ENCODE measurements at regions not wholly inside any gene's neighbourhood (a gene's known extent, or its start where the extent isn't known, plus 50 kb on each side); places are given as distances from the start of the nearest gene placed in this dataset.
"Not testable (repeated sequence)": the region's sequence is repeated elsewhere in the genome, so short reads cannot be mapped to it uniquely, and the experiment has no call there.

DNA sequence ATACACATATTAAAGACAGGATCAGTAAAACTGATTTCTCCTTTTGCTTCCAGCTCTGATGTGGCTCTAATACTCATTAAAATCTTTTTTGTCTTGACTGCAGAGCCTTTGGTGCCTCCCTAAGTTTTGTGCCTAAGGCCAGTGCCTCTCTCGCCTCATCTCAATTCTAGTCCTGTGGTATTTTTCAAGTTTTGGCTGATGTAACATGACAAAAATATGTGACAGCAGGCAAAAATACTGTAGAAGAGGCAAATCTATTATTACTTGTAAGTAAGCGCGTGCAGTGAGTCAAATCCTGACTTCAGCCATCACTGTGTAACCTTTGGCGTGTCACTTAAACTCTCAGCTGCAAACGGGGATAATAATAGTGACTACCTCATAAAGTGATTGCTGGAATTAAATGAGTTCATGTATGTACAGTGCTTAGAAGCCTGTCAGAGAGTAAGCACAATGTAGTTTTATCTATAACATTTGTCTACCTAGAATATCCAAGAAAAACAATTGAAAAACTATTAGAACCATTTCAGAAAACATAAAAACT, 74.0 kb downstream of the MAB21L3 start:
- DNase-seq, result peak; percentile 17

DNA sequence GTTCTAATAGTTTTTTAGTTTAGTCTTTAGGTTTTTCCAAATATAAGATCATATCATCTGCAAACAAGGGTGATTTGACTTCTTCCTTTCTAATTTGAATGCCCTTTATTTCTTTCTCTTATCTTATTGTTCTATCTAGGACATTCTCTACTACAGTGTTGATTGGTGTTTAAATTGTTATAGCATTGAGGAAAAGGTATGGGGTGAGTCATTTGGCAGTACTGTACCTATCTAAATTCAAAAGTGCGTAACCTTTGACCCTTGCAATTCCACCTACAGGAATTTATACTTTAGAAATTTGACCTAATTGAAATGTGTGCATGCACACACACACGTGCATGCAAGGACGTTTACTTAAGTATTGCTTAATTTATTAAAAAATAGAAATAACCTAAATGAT, 78.3 kb downstream of the MAB21L3 start:
- DNase-seq, result no peak

DNA sequence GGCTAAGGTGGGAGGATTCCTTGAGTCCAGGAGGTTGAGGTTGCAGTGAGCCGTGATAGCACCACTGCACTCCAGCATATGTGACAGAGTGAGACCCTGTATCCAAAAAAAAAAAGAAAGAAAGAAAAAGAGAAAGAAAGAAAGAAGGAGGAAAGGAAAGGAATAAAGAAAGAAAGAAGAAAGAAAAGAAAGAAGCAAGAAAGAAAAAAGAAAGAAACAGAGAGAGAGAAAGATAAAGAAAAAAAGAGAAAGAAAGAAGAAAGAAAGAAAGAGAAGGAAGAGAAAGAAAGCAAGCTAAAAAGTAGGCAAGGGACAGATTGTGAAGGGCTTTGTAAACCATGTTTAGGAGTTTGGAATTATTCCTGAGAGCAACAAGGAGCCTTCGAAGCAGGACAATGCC, 80.1 kb downstream of the MAB21L3 start:
- DNase-seq, result no peak

DNA sequence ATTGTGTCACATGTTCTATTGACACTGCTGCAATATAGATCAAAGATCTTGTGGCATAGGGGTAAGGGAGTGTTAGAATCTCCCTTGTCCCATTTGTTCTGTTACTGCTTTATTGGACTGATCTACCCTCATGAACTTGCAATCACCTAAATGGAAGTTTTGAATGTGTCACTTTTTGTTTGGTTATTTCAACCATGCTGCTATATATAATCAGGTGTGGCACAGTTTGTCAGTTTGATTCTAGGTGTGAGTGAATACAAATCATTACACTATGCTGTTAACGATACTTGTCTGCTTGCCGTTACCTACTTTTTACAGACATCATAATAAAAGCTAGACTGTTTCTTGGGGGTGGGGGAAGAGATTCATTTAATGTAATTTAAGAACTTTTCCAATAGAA, 82.6 kb downstream of the MAB21L3 start:
- DNase-seq, result no peak

DNA sequence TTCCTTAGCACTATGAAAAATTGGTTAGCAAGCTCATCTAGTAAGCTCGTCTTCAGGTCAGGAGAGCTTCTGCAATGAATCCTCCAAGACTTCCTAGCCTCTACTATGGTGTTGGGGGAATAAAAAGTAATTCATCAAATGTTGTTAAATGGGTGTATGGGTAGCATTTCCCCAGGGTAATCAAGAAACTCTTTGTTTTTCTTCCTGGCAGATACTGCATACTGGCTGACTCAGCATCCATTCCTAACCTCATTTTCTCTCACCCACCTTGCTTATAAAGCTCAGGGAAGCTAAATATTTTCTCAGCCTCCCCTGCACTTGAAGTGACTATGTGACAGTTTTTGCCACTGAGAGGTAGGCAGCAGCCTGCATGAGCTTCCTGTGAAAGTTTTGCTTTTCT, 83.4 kb downstream of the MAB21L3 start:
- no peak for DNase-seq

DNA sequence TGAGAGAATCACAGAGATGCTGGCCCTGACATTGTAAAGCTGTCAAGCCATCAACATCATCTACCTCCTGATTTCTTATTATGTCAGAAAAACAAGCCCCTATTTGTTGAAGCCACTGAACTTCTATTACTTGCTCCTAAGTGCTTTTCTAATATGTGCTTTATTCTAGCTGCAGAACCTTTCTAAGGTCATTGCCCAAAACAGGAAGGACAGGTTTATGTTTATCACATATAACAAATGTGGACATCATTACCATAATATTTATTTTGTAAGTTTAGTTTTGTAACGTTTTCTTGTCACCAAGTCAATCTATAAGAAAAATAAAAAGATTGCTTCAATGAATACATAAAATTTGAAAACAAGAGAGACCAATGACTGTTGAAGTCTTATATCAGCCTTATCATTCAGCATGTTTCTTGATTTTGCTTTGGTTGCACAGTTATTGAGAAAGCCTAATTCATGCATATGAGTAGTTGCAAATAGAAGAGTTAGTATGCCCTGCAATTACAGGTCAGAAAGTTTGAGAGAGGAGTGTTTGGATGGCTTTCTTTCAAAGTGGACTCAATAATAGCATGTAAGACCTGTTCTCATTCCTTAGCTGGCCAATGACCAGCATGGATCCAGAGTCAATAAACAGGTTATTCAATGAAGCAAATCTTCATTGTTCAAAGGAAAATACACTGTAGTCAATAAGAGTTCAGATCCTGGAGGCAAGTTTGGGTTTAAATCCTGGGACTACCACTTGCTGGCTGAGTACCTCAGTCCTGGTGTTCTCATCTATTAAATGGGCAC, 84.1 kb downstream of the MAB21L3 start:
- DNase-seq, result no peak

DNA sequence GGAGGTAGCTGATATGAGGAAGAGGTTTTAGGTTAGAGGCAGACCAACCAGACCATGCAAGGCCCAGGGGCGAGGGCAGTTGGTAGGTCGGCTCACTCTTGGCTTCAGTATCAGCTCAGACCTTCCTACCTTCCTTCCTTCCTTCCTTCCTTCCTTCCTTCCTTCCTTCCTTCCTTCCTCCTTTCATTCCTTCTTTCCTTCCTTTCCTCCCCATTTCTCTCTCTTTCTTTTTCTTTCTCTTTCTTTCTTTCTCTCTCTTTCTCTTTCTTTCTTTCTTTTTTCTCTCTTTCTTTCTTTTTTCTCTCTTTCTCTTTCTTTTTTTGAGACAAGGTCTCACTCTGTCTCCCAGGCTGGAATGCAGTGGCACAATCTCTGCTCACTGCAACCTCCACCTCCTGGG, 89.1 kb downstream of the MAB21L3 start:
- DNase-seq, result not testable (repeated sequence)

DNA sequence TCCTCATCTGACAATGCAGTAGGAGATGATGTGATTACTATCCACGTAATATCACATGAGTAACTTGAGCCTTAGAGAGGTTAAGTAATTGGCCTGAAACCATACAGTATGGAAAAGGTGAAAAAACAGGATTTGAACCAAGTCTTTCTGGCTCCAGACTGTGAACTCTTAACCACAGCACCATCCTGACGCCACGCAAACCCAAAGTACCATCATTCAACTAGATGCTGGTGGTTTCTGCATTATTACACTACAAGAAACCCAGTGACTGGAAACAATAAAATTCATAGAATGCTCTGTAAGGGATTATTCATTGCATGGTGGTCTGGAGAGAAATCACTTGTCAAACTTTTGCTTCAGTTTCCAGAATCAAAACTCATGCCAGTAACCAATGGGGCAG, 90.7 kb downstream of the MAB21L3 start:
- no peak for DNase-seq

DNA sequence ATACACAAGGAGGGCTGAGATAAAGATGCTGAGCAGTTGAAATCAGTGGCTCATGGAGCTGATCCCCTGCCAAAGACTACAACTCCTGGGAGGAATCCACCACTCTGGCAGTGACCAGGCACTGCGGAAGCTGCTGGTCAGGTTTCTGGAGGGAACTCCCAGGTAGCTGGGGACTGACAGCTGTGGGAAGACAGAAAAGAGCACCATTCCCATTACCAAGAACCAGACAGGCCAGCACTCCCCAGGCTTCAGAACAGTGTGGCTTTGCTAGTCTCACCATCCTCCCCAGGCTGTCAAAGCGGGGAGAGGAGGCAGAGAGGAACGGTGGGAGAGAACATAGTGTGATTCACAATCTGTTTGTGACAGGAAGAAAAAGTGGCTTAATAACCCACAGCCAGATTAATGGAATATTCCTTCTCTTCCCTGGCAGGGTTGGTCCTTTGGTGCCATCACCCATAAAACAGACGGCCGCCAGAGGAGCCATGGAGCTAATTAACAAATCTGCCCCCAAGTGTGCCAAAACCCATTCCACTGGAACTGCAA, 92.1 kb downstream of the MAB21L3 start:
- no peak for DNase-seq

DNA sequence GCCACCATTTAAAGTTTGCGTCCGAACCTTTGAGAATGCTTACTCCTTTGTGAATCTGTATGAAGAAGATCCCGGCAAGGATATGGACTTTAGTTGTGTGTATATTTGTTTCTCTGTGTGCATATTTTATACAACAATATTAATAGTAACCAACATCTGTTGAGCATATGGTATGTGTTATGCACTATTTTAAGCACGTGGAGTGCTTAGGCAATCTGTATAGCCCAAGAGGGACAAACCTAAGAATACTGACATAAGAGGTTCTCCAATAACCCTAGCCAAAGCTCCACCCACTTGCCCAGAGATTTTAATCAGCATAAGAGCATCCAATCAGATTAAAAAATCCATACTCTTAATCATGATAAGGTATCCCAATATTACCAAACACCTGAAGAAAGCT, 92.7 kb downstream of the MAB21L3 start:
- no peak for DNase-seq

DNA sequence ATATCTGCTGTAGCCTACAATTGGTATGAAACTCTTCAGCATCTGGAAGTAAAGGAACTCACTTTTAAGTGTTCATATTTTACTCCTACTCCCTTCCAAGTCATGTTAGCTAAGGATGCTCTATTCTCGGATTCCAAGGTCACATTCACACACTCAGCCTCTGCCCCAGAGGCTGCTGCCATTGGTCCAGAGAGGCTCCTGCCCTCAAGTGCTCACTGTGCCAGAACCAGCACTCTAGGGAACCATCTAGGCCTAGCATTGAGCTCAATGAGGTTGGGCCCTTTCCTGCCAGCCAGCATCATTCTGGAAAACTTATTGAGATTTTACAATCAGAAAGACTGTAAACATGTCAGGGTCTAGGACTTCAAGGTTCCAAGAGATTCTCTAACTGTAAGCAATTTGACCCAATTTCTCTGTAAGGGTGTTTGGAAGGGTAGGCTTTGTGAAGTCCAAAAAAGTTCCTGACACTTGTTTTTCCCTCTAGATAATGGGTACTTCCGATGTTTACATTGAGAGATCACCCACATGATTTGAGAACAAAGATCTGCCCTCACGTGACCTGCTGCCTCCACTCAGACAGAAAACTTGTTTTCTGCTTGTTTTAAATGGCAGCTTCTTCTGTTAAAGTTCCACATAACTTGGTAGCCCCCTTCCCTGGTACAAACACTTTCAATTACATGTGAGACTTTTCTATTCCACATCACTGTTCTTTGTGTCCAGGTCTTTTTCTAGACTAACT, 94.9 kb downstream of the MAB21L3 start:
- no peak for DNase-seq

DNA sequence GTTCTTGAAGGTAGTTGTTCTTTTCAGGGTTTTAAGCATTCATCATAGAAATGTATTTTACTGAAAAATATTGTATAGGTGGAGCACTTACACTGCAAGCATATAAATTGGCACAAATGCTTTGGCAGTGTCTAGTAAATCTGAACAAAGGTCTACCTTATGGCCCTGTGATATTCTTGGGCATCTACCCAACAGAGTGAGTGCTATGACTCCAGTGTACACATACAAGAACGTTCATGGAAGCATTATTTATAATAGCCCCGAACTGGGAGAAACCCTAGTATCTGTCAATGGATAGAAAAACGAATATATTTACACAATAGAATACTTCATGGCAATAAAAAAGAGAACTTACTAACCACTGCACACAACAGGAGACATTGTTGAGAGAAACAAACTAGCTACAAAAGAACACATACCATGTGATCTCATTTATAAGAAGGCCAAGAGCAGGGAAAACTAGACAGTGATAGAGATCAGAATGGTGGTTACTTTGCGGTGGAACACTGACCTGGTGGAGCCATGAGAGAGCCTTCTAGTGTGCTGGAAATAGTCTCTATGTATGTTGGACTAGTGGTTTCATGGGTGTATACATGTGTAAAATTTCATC, 96.0 kb downstream of the MAB21L3 start:
- DNase-seq, result no peak

DNA sequence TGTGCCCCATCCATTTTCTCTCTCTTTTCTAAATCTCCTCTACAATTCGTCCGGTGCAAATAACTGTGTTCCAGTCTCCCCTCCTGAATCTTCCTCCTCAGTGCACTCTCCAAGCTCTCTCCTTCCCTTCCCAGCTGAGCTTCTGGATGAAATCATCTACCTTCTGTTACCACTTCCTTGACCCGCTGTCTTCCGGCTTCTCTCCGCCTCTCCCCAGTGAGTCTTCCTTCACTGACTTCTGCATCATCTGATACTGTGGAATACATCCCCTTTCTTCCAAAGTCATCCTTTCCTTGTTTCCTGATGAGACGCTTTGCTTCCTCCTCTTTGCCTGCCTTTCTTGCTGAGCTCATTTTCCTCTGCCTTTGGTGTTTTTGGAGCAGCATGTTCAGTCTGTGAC, 96.9 kb downstream of the MAB21L3 start:
- DNase-seq, result no peak

DNA sequence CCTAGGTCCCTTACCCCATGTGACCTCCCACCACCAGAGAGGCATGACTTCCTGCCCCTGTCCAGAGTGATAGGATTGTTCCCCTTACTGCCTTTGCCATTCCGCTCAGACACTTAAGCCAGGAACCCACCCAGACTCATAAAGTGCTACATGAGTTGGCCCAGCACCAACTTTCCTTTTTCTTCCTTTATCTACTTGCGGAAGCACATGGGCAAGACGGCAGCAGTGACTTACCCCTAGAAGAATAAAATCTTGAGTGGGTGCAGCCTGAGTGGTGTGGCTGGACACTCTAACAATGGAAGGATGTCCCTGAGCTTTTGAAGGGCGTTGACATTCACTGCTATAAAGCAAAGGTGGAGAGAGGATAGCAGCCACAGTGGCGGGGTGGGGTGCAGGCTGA, 100.1 kb downstream of the MAB21L3 start:
- DNase-seq, result no peak

DNA sequence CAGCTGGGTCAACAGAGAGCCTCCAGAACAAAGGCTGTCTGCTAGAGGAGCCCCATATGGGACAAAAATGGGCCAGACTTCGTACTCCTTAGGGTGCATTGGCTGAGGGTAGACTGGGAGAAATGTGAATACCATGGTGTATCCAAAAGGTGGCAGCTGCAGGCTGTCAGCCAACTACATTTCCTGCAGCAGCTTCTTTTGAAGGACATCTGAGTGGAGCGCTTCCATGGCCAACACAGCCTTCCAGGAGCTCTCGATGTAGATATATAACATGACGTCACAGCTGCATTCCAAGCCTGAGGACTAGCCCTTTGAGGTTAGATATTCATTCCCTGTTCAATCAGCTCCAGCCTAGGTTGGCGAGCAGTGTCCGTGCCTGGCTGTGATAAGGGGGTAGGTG, 107.7 kb downstream of the MAB21L3 start:
- no peak for DNase-seq

DNA sequence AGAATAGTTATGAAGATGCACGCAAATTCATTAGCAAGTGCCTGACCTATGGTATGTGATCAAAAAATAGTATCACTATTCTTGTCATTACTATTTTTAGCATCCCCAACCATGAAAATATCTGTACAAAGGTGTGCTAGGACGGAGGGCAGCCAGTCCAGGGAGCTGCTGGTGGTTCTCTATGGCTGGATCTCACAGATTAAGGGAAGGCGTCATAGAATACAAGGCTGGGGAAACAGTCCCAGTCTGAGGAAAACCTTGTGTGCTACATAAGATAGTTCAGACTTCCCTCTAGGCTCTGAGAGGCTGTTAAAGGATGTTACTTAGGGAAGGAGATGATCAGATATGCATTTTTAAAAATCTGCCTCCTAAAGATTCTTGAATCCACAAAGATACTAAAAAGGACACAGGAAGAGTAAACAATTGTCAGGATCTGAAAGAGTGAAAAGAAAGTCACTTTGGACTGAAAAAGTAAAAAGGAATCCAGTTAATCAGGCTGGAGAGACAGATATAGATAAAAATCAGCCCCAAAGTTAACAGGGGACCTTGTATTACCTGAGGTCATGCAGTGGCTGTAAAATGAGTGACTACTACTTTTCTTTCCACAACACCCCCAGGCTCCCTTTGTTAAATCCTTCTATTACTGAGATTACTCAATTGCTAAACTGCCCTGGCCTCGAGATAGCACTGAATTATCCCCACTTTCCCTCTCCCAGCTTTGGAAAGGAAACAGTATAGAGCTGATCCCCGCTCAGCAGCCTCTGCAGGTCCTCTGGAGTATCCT, 108.6 kb downstream of the MAB21L3 start:
- DNase-seq, result no peak

DNA sequence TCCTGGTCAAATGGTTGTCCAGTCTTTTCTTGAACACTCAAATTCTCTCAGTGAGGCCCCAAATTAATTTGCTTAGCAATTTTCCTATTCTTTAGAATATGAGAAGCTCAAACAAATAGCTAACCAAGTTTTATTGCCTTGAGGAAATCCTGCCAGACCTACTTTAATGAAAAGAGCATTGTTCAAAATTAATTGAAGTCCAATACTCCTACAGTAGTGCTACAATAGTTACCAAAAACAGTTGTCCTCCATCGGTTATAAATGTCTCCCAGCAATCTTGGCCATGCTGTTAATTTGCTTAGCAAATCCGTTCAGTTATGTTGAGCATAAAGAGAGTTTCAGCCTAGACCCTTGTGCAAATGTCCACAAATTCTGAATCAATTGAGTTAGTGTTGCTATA, 112.9 kb downstream of the MAB21L3 start:
- DNase-seq, result no peak

DNA sequence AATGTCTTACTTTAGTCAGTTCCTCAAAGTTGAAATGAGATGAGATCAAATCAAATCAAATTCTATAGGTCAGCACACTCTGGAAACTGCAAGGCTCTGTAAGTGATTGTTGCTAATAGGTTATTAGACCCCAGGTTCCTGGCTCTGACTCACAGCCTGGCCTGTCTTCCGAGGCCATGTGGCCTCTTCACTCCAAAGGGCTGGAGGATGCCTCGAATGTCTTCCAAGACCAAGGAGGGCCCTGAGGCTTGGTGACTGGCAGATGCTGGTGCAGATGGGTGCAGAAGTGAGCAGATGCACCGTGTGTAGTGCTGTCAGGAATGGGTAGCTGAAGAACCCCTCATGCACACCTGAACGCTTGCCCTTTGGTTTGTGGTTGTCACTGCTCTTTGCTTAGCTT, 113.4 kb downstream of the MAB21L3 start:
- no peak for DNase-seq

DNA sequence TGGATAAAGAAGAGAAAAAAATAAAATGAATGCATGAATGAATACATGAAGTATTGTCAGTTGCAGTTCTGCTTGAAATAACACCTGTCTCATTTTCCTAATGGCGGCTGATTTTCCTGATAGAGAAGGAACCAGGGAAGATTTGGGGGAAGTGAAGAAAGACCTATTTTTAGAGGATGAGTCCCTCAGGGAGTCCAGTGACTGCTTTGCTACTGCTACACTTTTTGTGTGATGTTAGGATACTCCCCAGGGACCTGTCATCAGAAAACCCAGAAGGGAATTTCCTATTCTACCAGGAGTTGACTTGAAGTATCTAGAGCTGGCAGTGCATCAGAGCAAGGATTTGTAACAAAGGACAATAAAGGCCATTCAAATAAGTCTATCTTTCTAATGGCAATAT, 114.8 kb downstream of the MAB21L3 start:
- no peak for DNase-seq

DNA sequence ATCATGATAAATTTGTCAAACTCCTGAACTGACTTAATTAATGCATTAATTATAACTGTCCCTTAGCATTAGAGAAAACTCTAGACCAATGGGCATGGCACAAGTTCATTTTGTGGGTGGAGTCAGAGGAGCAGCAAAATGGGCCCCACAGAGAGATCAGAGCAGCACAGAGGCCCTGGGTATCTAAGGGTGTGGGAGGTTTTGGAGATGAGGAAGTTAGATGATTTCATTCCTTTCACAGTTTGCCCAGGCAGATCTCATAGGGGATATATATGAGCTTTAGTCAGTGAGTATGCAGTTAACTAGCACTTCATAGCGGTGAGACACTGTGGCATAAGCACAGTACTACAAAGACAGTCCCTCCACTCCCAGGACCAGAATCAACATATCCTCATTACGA, 117.3 kb downstream of the MAB21L3 start:
- no peak for DNase-seq

DNA sequence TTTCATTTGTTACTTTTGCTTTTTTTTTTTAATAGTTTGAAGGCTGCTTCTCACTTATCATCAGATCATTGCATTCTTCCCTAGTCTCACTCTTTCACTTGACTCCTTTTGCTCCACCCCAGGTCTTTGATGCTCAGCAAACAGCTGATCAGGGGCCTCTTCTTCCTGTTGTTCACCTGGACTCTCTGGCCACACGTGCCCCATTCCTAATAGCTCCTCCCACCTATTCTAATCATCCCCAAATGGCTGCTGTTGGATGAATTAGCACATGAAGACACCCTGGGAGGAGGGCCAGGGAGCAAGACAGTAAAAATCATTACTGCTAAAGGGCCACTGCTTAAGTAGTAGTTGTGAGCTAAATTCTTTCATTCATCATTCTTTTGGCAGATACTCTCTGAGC, 119.5 kb downstream of the MAB21L3 start:
- no peak for DNase-seq

DNA sequence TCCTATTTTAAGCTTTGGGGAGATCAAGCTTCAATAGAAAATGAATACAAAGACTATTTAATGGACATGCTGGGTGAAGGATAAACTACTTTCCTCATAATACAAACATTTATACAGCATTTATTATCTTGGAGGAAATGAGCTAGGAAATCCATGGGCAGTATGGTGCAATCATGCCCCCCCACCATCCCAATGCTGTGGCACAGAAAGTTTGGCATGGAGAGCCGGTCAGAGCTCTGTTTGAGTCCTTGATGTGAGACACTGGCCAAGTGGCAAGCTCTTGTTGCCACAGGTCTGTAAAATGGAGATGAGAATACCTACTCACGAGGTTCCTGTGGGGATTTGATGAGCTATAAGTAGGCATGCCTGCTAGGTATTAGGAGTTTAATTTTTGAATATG, 120.6 kb downstream of the MAB21L3 start:
- DNase-seq, result no peak

All from fibroblast of skin of scalp (primary cell).